ENCODE measurements at regions not wholly inside any gene's neighbourhood (a gene's known extent, or its start where the extent isn't known, plus 50 kb on each side); places are given as distances from the start of the nearest gene placed in this dataset.

- no peak for DNase-seq
These were observed 80.5 kb upstream of the TBX3 start for GRCh38 chr12:114764510-114764909.

DNA sequence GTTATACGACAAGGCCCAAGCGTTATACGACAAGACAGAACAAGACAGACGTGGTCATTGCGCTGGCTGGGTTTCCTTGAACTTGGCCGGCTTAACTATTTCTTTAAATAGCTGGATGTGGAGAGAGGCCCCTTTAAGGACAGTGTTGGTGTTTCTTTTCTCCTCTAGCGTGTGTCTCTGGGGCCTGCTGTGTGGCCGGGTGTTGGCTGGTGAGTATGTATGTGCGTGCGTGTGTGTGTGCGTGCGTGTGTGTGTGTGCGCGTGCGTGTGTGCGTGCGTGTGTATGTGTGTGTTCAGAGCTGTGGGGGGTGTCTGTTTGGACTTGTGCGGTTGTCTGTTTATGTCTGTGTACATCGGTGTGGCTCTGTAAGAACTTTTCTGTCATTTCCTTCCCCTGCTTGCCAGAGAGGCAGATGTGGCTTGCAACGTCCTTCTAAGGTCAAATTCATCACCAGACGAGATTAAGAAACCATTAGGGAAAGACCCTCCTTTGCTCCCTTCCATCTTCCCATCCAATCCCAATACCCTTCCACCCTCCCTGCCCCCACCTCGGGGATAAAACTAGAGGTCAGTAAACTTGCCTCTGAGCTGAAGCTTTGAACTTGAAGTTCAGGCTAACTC lies 78.6 kb upstream of the TBX3 start:
- ATAC-seq (ENCODE audit: low FRiP score in 2 of 2), result no peak
- Histone ChIP-seq H3K27me3 (no peaks in the 10 kb centered on the region), H3K27ac (peak overlapping the region in 3 of 4 donors; percentile 10 to 61 (median 10)), H3K9me3 (no peaks in the 10 kb centered on the region), H3K4me1 (peaks cover 0 to 7% (median 0%) of the 10 kb centered on the region in 4 donors), H3K36me3 (no peaks in the 10 kb centered on the region), H3K4me3 (no peak overlapping the region)
- peak; percentile 21 to 59 for DNase-seq
- 40 to 41% methylated on average over 21 to 22 of the region's 22 CpGs for WGBS, 2 donors
- TF ChIP-seq, protein P1, sequence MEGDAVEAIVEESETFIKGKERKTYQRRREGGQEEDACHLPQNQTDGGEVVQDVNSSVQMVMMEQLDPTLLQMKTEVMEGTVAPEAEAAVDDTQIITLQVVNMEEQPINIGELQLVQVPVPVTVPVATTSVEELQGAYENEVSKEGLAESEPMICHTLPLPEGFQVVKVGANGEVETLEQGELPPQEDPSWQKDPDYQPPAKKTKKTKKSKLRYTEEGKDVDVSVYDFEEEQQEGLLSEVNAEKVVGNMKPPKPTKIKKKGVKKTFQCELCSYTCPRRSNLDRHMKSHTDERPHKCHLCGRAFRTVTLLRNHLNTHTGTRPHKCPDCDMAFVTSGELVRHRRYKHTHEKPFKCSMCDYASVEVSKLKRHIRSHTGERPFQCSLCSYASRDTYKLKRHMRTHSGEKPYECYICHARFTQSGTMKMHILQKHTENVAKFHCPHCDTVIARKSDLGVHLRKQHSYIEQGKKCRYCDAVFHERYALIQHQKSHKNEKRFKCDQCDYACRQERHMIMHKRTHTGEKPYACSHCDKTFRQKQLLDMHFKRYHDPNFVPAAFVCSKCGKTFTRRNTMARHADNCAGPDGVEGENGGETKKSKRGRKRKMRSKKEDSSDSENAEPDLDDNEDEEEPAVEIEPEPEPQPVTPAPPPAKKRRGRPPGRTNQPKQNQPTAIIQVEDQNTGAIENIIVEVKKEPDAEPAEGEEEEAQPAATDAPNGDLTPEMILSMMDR (IDR thresholded peaks at IDR 0.05), result no peak
- no peak for TF ChIP-seq EP300 (IDR thresholded peaks at IDR 0.05)
- TF ChIP-seq POLR2AphosphoS5 (IDR thresholded peaks at IDR 0.05), result no peak
- TF ChIP-seq POLR2A (IDR thresholded peaks at IDR 0.05), result no peak

More at GRCh38 chr12:114764510-114764909, 80.5 kb upstream of the TBX3 start:
- no peaks in the 10 kb centered on the region for H3K27me3 ChIP-seq
- H3K27ac ChIP-seq, result no peak overlapping the region
- no peaks in the 10 kb centered on the region for H3K36me3 ChIP-seq
- WGBS, 2 donors, result 43 to 57% methylated on average over 6 of the region's 6 CpGs
- no peak for ATAC-seq (ENCODE audit: low FRiP score in 2 of 2)
- no peak overlapping the region for H3K4me3 ChIP-seq
- H3K9me3 ChIP-seq, result no peaks in the 10 kb centered on the region
- peaks cover 0 to 7% (median 0%) of the 10 kb centered on the region in 4 donors for H3K4me1 ChIP-seq
- no peak for TF ChIP-seq POLR2AphosphoS5 (IDR thresholded peaks at IDR 0.05)
- TF ChIP-seq EP300 (IDR thresholded peaks at IDR 0.05), result no peak
- TF ChIP-seq, protein P1 (IDR thresholded peaks at IDR 0.05), result no peak
- no peak for TF ChIP-seq POLR2A (IDR thresholded peaks at IDR 0.05)

DNA sequence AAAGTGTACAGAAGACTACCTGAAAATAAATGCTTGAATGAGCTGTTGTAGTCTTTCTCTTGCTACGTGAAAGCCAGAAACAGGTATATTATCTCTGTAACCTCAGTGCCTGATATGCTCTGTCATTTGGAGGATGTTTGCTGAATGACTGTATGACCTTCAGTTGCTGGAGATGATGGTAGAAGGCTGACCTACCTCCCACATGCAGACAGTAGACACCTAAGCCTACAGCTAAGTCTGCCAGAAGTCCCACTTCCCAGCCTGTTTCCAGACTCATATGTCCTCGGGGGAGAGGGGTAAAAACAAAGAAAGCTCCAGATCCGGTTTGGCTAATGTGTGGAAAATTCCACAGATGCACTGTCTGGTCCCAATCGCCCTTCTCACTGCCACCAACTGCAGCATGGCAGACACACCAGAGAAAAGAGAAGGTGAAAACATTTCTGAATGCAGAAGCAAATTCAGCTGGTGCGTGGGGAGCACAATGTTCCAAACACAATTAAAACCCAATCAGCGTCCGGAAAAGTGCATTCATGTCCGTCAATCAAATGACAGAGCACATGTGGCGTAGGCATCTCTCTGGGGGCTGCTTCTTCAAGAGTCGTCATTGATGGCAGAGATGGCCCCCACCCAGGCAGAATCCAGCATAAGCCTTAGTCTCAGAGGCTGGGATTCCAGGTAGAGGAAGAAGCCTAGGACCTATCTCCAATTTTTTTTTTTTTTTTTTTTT lies 76.3 kb upstream of the TBX3 start:
- no peak for TF ChIP-seq EP300 (IDR thresholded peaks at IDR 0.05)
- no peak for TF ChIP-seq POLR2AphosphoS5 (IDR thresholded peaks at IDR 0.05)
- TF ChIP-seq, protein P1 (IDR thresholded peaks at IDR 0.05), result no peak
- TF ChIP-seq POLR2A (IDR thresholded peaks at IDR 0.05), result no peak
- H3K27me3 ChIP-seq, result no peaks in the 10 kb centered on the region
- H3K9me3 ChIP-seq, result no peaks in the 10 kb centered on the region
- H3K36me3 ChIP-seq, result no peaks in the 10 kb centered on the region
- H3K27ac ChIP-seq, result no peak overlapping the region
- ATAC-seq (ENCODE audit: low FRiP score in 2 of 2) (no peak), DNase-seq (no peak)
- H3K4me3 ChIP-seq, result no peak overlapping the region
- 82 to 83% methylated on average over 10 of the region's 10 CpGs for WGBS, 2 donors
- H3K4me1 ChIP-seq, result peaks cover 0 to 7% (median 0%) of the 10 kb centered on the region in 4 donors

DNA sequence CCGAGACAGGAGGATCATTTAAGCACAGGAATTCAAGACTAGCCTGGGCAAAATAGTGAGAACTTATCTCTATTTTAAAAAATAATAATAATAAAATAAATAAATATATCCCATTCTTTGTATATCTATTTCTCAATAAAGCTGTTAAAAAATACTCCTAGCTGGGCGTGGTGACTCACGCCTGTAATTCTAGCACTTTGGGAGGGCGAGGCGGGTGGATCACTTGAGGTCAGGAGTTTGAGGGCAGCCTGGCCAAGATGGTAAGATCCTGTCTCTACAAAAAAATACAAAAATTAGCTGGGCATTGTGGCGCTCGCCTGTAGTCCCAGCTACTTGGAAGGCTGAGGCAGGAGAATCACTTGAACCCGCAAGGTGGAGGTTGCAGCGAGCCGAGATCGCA lies 75.7 kb upstream of the TBX3 start:
- Histone ChIP-seq H3K27ac (no peak overlapping the region), H3K4me1 (peaks cover 0 to 3% (median 0%) of the 10 kb centered on the region in 4 donors), H3K36me3 (no peaks in the 10 kb centered on the region), H3K9me3 (no peaks in the 10 kb centered on the region), H3K4me3 (no peak overlapping the region), H3K27me3 (no peaks in the 10 kb centered on the region)
- ATAC-seq (ENCODE audit: low FRiP score in 2 of 2) (no peak), DNase-seq (no peak)
- TF ChIP-seq POLR2A (IDR thresholded peaks at IDR 0.05) (no peak), EP300 (IDR thresholded peaks at IDR 0.05) (no peak), POLR2AphosphoS5 (IDR thresholded peaks at IDR 0.05) (no peak)
- TF ChIP-seq, protein P1 (IDR thresholded peaks at IDR 0.05), result no peak
- WGBS, 2 donors, result 93 to 94% methylated on average over 11 of the region's 11 CpGs

All from upper lobe of left lung (tissue), 6 donors.